PC-9 (cell line): ENCODE measurements at regions not wholly inside any gene's neighbourhood (a gene's known extent, or its start where the extent isn't known, plus 50 kb on each side); places are given as distances from the start of the nearest gene placed in this dataset.

Experiments
- CTCF ChIP-seq: fragments of 200-600 bp; sonication (generic); conservative IDR thresholded peaks from 2 replicates; pipeline ENCODE4 v1.6.1; 2017; ENCODE audit warnings: mixed run types, antibody characterized with exemption, mild to moderate bottlenecking, moderate library complexity
- EZH2 ChIP-seq: fragments of 200-600 bp; sonication (generic); IDR thresholded peaks from 2 replicates; pipeline ENCODE4 v1.8.0; 2017; ENCODE audit warnings: antibody characterized with exemption, low read depth

- TF ChIP-seq CTCF (no peak), EZH2 (no peak)
Measured at GRCh38 chr4:31199644-31200043, 479.5 kb downstream of the PCDH7 start.
